ENCODE measurements at regions not wholly inside any gene's neighbourhood (a gene's known extent, or its start where the extent isn't known, plus 50 kb on each side); places are given as distances from the start of the nearest gene placed in this dataset.

GRCh38 chr4:74651198-74651597, 143.1 kb downstream of the BTC start:
- DNase-seq: no peak

DNA sequence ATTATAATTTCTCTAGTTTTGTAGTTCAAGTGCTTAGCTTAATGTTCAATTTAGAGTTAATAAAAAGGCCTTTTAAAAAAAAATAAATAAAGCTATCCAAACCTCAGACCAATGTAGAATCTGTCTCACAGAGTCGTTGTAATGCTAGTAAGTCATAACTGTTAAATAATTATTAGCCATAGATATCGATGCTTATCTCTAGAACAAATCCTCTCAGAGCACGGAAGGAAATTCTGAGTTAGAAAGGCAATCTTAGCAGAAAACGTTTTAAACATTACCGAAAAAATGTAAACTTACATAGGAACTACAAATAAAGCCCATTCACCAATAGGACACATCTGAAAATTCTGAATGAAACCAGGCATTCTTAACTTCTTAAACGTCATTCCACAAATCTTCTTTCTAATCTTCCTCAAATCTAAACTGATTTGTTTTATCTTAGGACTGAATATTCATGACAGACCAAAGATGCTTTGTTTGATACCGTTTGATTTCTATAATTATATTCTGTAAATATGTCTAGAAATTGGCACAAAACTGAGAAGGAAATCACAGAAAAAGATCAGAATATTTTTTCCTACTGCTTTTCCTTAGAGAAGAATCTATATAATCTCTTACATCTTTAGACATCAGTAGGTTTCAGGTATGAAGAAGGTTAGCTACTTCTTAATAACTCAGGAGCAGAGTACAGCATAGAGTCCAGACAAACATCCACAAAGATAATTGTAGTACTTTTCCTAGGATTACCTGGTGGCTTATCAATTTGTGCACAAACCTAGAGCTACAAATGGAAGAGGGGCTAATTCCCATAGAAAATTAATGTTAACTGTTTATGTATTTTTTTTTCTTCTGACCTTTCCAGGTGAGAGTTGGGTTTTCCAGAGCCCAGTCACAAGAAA, 140.7 kb downstream of the BTC start:
- no peak for DNase-seq

GRCh38 chr4:74654230-74654681, 140.1 kb downstream of the BTC start:
- DNase-seq: no peak

DNA sequence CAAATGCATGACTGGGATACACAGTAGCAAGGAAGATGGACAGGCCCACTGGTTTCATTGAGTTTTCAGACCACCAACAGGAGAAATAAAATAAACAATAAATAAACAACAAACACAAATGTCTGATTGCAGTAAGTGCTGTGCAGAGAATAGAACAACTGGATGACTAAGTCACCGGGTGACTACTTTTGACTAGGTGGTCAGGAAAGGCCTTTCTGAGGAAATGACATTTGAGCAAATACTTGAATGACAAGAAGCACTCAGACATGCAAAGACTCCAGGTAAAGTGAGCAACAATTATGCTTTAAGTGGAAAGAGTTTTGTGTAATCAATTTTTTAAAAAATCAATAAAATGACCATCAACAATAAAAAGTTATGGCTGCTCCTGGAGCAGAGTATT, 137.7 kb downstream of the BTC start:
- no peak for DNase-seq

DNA sequence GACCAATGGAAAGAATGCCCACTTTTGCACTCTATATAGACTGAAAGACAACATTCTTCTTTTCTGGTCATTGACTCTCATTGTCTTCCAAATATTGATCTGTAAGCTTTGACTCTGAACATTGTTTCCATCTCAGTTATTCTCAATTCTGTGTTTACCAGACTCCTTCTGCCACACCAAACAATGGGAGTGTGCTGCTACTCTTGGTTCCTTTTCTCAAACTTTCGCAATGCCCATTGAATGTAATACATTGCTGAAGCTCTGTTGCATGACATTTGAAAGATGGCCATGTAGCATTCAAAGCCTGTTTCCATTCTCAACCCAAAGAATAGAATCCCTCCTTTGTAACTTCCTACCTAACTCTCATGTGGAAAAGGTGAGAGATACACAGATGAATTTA, 136.2 kb downstream of the BTC start:
- no peak for DNase-seq

GRCh38 chr4:74659576-74660411, 134.5 kb downstream of the BTC start:
- DNase-seq: no peak

GRCh38 chr4:74660866-74661265, 133.5 kb downstream of the BTC start:
- no peak for DNase-seq

DNA sequence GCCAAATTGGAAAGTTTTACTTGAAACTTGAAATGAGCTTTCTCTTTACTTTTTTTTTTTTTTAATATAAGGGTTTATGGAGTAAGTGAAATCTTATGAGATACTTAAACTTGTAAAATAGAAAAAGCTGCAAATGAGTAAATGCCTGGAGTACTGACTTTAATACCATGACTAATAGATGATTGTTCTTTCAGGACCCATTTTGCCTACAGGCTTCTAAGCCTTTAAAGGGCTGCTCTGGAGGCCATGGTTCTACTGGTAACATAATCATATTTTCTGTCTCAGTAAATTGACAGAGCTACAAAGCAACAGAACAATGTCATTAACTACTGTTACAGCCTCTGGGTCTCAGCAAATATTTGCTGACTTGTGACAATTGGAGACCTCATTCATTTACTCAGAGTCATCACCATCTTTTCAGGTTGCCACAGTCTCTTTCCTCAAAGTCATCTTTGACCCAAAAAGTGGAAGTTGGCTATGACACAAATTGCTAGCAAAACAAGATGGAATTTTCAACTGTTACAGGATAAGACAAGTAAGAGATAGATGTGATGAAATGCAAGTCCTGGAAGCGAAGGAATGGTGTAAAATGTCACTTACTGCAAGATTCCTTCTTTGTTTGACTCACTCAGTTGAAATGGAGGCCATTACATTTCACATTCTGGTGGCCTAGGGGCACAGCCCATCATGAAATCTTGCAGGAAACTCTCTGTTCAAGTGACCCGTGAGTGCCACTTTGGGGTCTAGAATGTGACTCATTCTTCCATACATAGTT, 132.7 kb downstream of the BTC start:
- no peak for DNase-seq

DNA sequence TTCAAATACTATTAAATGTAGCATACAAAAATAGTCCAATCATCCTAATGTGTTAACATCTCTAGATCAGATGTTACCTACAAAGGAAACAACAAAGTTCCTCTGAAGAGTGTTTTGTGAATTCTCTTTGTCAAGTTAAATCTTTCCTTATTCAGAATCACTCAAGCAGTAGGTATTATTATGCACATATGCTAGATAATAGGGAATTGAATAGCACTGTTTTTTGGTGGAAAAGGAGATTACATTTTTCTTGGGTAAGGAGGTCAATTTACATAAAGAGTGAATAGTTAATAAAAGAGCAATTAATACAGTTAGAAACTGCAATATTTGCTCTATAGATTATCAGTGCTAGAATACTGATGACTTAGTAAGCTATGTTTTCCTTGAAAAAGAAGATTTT, 130.7 kb downstream of the BTC start:
- no peak for DNase-seq

GRCh38 chr4:74665346-74665745, 129.0 kb downstream of the BTC start:
- no peak for DNase-seq

GRCh38 chr4:74665876-74666275, 128.4 kb downstream of the BTC start:
- DNase-seq: no peak

- DNase-seq: no peak
Observed at GRCh38 chr4:74667438-74667837, 126.9 kb downstream of the BTC start.

- DNase-seq: no peak
Observed at GRCh38 chr4:74667944-74668343, 126.4 kb downstream of the BTC start.

DNA sequence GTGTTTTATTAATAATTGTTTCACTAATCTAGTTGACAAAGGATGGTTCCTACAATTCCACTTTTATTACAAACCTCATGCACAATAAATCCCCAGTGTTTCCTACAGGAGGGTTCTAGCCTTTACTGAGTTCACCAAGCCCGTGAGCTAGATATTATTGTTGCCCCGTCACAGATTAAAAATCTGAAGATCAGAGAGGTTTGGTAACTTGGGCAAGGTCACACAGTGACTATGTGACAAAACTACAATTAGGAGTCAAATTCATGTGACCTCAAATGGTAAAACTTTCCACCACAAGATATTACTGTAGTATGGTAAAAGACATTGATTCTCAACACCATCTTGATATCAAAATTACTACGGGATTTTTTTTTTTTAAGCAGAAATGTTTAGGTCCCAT, 124.6 kb downstream of the BTC start:
- DNase-seq: no peak

DNA sequence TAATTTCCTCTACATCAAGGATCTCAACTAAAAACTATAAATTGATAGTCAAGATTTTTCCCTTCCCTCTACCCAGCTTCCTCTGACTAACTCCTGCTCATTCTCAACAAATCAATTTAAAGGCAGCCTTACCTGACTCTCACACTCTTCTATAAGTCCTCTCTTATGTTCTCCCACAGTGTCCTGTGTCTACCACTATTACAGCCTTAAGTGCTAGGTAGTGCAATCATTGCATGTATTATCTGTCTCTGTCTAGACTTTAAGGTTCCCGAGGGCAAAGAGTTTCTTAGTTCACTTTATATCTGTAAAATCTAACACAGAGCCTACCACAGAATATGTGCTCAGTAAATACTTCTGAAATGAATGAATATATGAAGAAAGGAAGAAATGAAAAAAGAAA, 123.7 kb downstream of the BTC start:
- no peak for DNase-seq

GRCh38 chr4:74671080-74671698, 123.1 kb downstream of the BTC start:
- DNase-seq: no peak

DNA sequence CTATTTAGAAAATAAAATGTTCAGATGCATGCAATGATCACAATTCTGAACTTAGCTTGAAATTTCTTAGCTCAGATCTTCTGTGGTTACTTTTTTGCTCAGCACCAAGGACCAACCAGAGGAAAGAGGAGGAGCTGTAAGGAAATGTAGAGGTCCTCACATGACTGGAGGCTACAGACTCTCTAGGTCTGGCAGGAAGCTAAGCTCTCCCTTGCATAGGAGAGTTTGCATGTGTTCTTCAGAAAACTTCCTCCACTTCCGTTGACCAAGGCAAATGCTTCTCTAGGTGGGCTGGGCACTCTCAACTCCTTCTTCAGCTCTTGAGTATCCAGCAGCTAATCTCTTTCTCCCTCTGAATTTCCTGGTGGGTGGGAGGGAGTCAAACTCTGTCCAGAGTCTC, 119.6 kb downstream of the BTC start:
- no peak for DNase-seq

DNA sequence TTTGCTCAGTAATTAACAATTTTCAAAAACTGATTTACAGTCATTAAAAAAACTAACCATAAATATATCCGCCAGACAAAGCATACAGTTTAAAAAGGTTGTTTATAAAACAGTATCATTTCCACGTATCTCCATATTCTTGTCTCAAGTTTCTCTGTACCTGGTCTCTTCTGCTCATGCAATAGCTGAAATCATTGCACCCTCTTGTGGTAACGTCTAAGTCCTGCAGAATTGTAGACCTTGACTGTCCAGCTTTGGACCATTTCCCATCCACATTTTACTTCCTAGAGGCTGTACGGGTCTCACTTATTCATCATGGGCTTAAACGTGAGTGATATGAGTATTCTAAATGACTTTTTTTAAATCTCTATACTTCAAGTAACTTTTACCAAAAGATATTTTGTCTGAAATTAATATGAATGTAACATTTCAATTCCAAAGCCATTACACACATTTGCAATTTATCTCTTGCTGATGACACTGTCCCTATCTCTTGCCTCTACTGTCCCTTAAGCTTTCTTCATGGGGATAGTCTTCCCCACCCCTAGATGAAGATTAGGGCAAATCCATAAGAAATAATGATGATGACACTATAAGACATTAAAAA, 118.5 kb downstream of the BTC start:
- no peak for DNase-seq

GRCh38 chr4:74682567-74683359, 111.6 kb downstream of the BTC start:
- DNase-seq: no peak

GRCh38 chr4:74692972-74693371, 101.4 kb downstream of the BTC start:
- DNase-seq: no peak
